ENCODE measurements at regions not wholly inside any gene's neighbourhood (a gene's known extent, or its start where the extent isn't known, plus 50 kb on each side); places are given as distances from the start of the nearest gene placed in this dataset.

DNA sequence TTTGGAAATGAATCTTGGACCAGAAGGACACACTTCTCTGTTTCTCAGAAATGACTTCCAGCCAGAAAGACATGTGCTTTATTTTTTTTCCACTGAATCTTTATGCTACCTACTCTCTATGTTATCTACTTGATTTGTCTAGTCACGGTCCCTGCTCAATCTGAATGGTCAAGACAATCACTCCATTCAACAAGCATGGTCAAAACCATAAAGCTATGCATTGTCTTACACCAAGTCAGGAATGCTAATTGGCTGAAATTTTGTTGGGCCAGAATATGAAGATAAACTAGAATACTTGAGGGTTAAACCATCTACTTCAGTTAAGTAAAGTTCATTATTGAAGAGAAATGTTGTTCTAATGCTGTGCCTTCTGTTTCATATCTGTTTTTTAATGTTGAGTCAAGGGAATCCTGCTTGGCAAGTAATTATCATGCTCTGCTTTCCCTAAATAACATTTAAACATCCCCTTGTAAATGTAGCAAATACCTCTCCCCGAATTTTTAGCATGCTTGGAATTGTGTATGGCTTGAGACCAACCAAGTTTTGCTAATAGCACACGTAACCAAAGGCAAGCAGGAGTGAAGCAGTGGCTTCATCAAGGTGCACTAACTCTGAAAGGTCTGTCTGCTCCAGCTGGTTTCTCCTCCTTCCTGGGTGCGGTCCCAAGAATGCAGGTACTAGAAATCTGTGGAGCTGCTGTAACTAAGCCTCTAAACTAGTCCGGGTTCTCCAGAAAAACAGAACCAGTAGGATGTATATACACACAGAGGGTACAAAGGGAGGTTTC is 190.3 kb upstream of the CDYL start:
- TF ChIP-seq EP300 (IDR thresholded peaks at IDR 0.05) (no peak), CTCF (IDR thresholded peaks at IDR 0.05) (no peak), POLR2AphosphoS5 (IDR thresholded peaks at IDR 0.05) (no peak)

Data from sigmoid colon (tissue), 4 donors.